ENCODE measurements at regions not wholly inside any gene's neighbourhood (a gene's known extent, or its start where the extent isn't known, plus 50 kb on each side); places are given as distances from the start of the nearest gene placed in this dataset.

GRCh38 chr9:17894501-17895160 lies 315.8 kb downstream of the SH3GL2 start:
- DNase-seq: no peak

DNA sequence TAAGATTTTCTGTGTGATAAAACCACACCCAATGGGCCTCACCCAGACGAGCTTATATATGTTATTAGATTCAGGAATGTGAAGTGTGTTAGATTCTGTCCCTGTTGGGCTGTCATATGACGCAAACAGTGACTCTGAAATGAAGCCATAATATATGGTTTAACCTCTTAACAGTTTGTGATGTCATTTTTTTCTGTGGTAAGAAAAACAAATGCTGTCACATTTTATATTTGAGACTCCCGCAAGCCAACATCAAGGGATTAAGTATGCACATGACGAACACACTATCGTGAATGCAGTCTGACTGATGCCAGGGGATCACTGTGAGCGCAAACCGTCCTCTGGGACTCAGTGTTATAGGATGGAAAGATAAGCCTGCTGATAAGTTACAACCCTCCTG lies 321.7 kb downstream of the SH3GL2 start:
- DNase-seq: no peak

DNA sequence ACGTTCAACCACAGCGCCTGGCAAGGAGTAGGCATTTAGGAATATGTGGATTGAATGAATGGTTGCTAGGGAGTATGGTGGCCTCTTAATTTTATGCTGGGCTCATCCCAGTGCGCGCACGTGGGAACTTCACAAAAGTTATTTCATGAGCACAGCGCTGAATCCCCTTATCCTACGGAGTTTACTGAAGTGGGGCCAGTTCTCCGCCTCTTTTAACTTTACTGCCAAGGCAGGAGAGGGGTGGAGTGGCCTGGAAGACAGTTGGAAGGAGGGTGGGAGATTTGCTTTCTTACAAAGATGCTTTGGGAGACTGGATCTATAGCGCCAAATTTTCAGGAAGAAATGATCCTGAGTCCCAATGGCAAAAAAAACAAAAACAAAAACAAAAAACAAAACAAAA lies 326.5 kb downstream of the SH3GL2 start:
- DNase-seq: no peak

GRCh38 chr9:17905781-17906175 lies 326.9 kb downstream of the SH3GL2 start:
- no peak for DNase-seq

GRCh38 chr9:17906176-17906840 lies 327.4 kb downstream of the SH3GL2 start:
- peak in 1 of 2 experiments; percentile 30 for DNase-seq

DNA sequence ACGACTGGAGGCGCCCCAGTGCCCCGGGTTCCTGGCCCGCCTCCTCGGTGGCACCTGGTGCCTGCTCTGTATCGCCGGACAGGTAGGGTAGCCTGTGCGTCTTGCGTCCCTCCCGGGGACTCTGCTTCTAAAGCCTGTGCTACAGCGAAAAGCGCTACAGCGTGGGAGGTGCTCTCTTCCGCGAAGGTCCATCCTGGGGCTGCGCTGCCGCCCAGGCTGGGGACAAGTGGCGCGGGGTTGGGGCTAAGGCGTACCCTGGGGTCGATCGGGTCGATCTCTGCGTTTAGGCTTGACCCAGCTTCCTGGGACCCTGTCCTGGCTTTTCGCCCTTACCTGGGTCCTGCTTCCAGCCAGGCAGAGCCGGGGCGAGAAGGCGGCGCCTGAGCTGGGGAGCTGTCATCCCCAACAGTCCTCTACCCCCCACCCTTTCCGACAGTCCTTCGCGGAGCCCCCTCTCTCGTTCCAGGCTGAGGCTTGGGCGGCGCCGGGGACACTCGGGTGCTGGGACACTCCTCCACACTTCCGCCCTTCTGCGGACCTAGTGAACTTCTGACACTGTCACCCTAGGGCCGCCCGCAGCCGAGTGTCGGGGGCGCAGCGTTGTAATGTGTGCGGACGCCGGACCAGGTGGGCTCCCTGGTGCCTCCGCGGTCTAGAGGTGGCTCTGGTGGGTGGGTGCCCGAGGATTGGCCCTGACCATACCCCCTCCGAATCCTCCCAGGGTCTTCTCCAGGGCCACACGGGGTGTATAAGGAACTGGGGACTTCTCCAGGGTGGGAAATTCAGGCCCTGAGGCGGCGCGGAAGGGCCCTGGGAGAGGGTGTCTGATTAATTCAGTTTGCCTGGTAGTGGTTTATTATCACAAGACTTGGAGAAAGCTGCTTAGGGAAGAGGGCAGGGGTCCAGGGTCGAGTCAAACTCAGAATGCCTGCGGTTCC lies 328.2 kb downstream of the SH3GL2 start:
- no peak for DNase-seq

DNA sequence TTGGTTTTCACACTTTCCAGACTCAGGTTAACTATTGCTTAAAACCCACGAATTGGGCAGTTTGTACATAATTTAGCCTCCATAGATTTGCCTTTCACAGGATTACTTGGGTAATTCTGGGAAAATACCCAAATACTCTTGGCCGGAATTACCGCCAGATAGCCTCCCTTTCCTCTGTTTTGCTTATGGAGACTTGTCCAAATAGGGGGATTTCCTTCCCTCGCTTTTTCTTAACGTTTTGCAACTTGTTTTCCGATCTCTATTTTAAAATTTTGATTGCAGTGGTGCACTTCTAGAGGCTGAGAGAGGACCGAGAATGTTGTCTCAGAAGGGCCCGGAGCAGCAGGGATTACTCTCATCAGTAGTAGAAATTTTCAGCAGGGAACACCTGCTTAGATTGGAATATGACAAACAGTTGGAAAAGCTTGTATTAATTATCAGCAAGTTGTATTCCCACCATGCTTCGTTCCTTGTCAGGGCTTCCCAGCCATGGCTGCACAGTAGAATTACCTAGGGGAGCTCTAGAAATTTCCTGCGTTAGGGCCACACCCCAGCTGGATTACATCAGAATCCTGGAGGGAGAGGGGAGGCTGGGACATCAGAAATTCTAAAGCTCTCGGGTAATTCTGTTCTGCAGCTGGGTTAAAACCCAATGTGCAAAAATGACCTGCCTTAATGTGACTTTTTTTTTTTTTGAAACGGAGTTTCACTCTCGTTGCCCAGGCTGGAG lies 329.1 kb downstream of the SH3GL2 start:
- DNase-seq: no peak

GRCh38 chr9:17926246-17926645 lies 347.4 kb downstream of the SH3GL2 start:
- no peak for DNase-seq

DNA sequence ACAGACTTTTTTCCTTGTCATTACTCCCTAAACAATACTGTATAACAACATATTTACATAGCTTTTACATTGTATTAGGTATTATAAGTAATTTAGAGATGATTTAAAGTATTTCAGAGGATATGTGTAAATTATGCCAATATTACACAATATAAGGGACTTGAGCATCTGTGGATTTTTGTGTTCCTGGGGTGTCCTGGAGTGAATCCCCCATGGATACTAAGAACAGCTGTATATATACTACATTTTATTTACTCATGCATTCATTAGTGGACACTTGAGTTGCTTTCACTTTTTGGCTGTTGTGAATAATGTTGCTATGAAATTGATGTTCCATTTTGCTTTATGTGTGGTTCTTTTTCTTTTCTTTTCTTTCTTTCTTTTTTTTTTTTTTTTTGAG lies 348.8 kb downstream of the SH3GL2 start:
- DNase-seq: no peak

DNA sequence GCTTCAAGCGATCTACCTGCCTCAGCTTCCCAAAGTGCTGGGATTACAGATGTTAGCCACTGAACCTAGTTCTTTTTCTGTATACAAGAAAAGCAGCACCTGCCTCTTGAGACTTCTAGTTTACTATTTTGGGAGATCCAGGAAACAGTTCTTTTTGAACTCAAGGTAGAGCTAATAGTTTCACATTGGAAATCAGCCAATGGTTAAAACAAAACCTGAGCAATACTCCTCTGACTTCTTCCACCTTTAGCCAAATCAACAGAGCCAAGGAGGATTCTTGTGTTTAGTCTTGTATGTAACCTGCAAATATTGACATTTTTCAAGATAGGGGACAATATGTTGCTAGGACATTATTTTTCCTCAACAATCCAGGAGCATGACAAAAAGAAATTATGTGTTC lies 349.4 kb downstream of the SH3GL2 start:
- DNase-seq: no peak

DNA sequence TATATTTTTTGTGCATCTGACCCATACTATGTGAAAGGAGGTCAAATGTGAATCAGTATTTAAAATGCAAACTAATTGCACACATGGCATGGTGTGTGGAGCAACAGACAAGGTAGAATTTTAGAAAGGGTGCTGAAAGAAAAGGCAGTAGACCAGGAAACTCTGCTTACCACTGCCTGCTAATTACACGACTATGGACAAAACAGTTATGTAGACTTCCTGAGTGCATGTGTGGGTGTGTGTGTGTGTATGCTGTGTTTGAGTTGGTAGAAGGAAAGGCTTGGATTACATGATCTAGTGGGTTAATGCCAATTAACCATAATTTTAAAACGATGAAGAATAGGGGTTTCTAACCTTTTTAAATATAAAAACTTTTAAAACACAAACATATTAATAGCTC lies 349.9 kb downstream of the SH3GL2 start:
- DNase-seq: no peak

- DNase-seq: no peak
These were observed 350.6 kb downstream of the SH3GL2 start for GRCh38 chr9:17929506-17929905.

- DNase-seq: no peak
These were observed 351.2 kb downstream of the SH3GL2 start for GRCh38 chr9:17930071-17930470.

DNA sequence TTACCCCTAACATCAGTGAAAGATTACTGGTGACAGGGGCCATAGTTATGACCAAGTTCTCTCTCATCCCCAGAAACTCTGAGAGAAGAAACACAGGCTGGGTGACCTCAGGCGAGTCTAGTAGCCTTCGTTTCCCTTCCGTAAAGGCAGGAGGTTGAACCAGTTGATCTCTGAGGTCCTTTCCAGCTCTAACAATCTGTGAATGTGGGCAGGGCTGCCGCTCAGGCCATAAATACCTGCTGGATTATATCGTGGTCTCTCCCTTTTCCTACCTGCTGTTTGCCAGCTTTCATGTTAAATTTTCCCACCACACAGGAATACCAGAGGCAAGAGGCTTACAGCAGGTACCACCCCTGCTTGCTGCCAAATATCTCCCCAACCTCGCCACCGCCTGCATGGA lies 357.5 kb downstream of the SH3GL2 start:
- DNase-seq: no peak

GRCh38 chr9:17938035-17938655 lies 359.3 kb downstream of the SH3GL2 start:
- no peak for DNase-seq

- no peak for DNase-seq
These were observed 363.6 kb downstream of the SH3GL2 start for GRCh38 chr9:17942498-17942897.

GRCh38 chr9:17955409-17955808 lies 376.5 kb downstream of the SH3GL2 start:
- DNase-seq: no peak

- DNase-seq: no peak
These were observed 379.5 kb downstream of the SH3GL2 start for GRCh38 chr9:17958363-17958762.

GRCh38 chr9:17962747-17963146 lies 383.9 kb downstream of the SH3GL2 start:
- no peak for DNase-seq

DNA sequence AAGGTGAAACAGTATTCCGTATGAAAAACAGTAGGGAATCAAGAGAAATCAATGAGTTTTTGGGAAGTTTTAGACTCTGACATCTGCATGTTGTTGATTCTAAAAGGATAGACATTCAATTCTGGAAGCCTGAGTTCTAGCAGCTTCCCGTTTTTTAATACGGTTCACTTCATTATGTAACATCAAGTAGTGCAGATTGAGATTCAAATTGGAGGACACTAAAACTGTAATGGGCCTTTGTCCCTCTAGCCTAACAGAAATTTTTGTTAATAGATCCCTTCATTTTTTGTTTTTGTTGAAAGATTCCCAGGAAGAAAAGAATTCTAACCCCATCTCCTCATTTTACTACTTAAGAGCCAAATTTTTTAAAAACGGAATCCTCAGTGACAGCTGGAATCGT lies 384.6 kb downstream of the SH3GL2 start:
- DNase-seq: no peak

GRCh38 chr9:17967731-17968130 lies 388.9 kb downstream of the SH3GL2 start:
- no peak for DNase-seq

DNA sequence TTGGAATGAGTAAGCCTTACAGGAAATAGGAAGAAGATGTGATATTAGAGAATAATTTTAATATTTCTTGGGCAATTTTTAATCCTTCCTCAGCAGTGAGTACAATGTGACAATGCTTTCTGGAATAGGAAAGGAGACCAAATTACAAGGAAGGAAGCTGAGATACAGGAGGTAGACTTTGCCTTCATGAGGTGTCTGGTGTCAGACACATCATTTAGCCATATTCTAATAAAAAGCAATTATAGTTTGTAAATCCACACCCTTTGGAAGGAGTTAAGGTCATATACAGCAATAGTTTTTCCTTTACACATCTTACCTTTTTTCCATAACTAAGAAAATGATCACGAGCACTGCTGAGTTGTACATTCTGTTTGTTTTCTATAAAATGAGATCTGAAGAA lies 390.4 kb downstream of the SH3GL2 start:
- DNase-seq: no peak

GRCh38 chr9:17970277-17970676 lies 391.4 kb downstream of the SH3GL2 start:
- DNase-seq: no peak

Measured in NCI-H1930 (cell line).